ENCODE measurements at regions not wholly inside any gene's neighbourhood (a gene's known extent, or its start where the extent isn't known, plus 50 kb on each side); places are given as distances from the start of the nearest gene placed in this dataset.

GRCh38 chr5:38621331-38621730, 64.9 kb upstream of the LIFR start:
- TF ChIP-seq CTCF (IDR thresholded peaks at IDR 0.05) = no peak
- no peak for TF ChIP-seq EP300 (IDR thresholded peaks at IDR 0.05)

All from esophagus muscularis mucosa (tissue), 3 donors.